Stimulated activated naive B cell treated with anti-CD40 and anti-IgM and Interleukin-4, amounts not matched to agents 10 μg/mL and 1 μg/mL and 100 μg/mL, for 72 hours (primary cell): ENCODE measurements at regions not wholly inside any gene's neighbourhood (a gene's known extent, or its start where the extent isn't known, plus 50 kb on each side); places are given as distances from the start of the nearest gene placed in this dataset.

Experiments
- ATAC-seq, 2 donors: fragments of 150-1000 bp; cut with Tn5 transposase; replicated peaks; 2 replicates each; pipeline ENCODE4 v1.10.0; 2021; ENCODE audit warnings: moderate library complexity in 1 of 2
- DNase-seq: peaks from one replicate; pipeline ENCODE4 v3.0.0; 2021
- H3K27ac Mint-ChIP-seq: one replicate; pipeline ENCODE4 v1.8.0; 2022; ENCODE audit warnings: mild to moderate bottlenecking, mixed read lengths
- H3K27me3 Mint-ChIP-seq, 2 donors: one replicate each; pipeline ENCODE4 v1.8.0; 2022; ENCODE audit warnings: mixed read lengths in 2 of 2
- H3K36me3 Mint-ChIP-seq, 2 donors: one replicate each; pipeline ENCODE4 v1.8.0; 2022; ENCODE audit warnings: mixed read lengths in 2 of 2, mild to moderate bottlenecking in 1 of 2
- H3K4me1 Mint-ChIP-seq, 2 donors: one replicate each; pipeline ENCODE4 v1.8.0; 2022; ENCODE audit warnings: mixed read lengths in 2 of 2, mild to moderate bottlenecking in 1 of 2
- H3K4me3 Mint-ChIP-seq, 2 donors: one replicate each; pipeline ENCODE4 v1.8.0; 2022; ENCODE audit warnings: mild to moderate bottlenecking in 2 of 2, mixed read lengths in 2 of 2, moderate library complexity in 1 of 2
- H3K9me3 Mint-ChIP-seq, 2 donors: one replicate each; pipeline ENCODE4 v1.8.0; 2022; ENCODE audit warnings: mixed read lengths in 2 of 2, mild to moderate bottlenecking in 1 of 2

- Mint-ChIP-seq H3K27ac (no peak overlapping the region), H3K36me3 (peaks cover 0 to 15% of the 10 kb centered on the region in 2 donors), H3K27me3 (no peaks in the 10 kb centered on the region), H3K4me3 (peak overlapping the region in 1 of 2 donors; percentile 4), H3K9me3 (peaks cover 4% of the 10 kb centered on the region in 2 donors), H3K4me1 (peaks cover 9 to 24% of the 10 kb centered on the region in 2 donors)
- DNase-seq (no peak), ATAC-seq (no peak)
Observed at GRCh38 chr2:95539290-95539689, 52.5 kb upstream of the TRIM43 start.

- peak overlapping the region; percentile 87 for H3K27ac Mint-ChIP-seq
- peak; percentile 82 to 84 for ATAC-seq
- H3K36me3 Mint-ChIP-seq, result peaks cover 0 to 10% of the 10 kb centered on the region in 2 donors
- H3K27me3 Mint-ChIP-seq, result no peaks in the 10 kb centered on the region
- H3K4me1 Mint-ChIP-seq, result peaks cover 9 to 24% of the 10 kb centered on the region in 2 donors
- peaks cover 4% of the 10 kb centered on the region in 2 donors for H3K9me3 Mint-ChIP-seq
- H3K4me3 Mint-ChIP-seq, result peak overlapping the region; percentile 17 to 35
- no peak for DNase-seq
Observed at GRCh38 chr2:95539836-95540235, 52.0 kb upstream of the TRIM43 start.
